ENCODE measurements at regions not wholly inside any gene's neighbourhood (a gene's known extent, or its start where the extent isn't known, plus 50 kb on each side); places are given as distances from the start of the nearest gene placed in this dataset.

DNA sequence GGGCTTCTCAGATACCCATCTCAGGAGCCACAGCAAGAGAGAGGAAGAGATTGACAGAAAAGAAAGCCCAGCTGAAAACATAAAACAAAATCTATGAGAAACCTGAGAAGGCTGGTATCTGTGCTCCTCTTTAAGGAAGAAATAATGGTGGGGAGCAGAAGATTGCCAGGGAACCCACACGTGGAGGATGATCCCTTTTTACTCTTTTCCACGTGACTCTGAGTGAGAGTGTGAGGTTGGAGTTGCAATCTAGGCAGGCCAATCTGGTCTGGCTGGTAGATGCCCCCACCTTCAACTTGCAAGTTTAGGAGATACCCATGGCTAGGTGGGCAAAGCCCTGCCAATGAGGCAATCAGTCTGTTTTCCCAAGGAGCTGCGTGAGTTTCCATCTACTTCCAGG is 202.3 kb downstream of the TENT4A start:
- TF ChIP-seq, protein P1, sequence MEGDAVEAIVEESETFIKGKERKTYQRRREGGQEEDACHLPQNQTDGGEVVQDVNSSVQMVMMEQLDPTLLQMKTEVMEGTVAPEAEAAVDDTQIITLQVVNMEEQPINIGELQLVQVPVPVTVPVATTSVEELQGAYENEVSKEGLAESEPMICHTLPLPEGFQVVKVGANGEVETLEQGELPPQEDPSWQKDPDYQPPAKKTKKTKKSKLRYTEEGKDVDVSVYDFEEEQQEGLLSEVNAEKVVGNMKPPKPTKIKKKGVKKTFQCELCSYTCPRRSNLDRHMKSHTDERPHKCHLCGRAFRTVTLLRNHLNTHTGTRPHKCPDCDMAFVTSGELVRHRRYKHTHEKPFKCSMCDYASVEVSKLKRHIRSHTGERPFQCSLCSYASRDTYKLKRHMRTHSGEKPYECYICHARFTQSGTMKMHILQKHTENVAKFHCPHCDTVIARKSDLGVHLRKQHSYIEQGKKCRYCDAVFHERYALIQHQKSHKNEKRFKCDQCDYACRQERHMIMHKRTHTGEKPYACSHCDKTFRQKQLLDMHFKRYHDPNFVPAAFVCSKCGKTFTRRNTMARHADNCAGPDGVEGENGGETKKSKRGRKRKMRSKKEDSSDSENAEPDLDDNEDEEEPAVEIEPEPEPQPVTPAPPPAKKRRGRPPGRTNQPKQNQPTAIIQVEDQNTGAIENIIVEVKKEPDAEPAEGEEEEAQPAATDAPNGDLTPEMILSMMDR (IDR thresholded peaks at IDR 0.05; ENCODE audit: low read depth, low read length): no peak
- CTCF ChIA-PET: no interaction called here
- Histone ChIP-seq H3K27ac (ENCODE audit: low read depth, low read length) (no peak overlapping the region), H3K27me3 (ENCODE audit: control insufficient read depth, insufficient read depth, low read length) (no peaks in the 10 kb centered on the region), H3K9me3 (ENCODE audit: control insufficient read depth, insufficient read depth, low read length) (peaks cover 6% of the 10 kb centered on the region; the same call in 1 of the 2 replicates), H3K4me3 (ENCODE audit: low read depth, low read length) (no peak overlapping the region)
- no peak for DNase-seq (ENCODE audit: low read depth, low spot score)
- POLR2A ChIA-PET: no interaction called here

DNA sequence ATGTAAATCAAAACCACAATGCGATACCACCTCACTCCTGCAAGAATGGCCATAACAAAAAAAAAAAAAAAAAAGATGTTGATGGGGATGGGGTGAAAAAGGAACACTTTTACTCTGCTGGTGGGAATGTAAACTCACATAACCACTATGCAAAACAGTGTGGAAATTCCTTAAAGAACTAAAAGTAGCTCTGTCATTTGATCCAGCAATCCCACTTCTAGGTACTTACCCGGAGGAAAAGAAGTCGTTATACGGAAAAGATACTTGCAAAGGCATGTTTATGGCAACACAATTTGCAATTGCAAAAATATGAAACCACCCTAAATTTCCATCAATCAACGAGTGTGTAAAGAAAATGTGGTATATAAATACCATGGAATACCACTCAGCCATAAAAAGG is 205.0 kb downstream of the TENT4A start:
- DNase-seq (ENCODE audit: low read depth, low spot score): no peak
- Histone ChIP-seq H3K9me3 (ENCODE audit: control insufficient read depth, insufficient read depth, low read length) (peaks cover 6% of the 10 kb centered on the region; the same call in 1 of the 2 replicates), H3K4me3 (ENCODE audit: low read depth, low read length) (no peak overlapping the region), H3K27me3 (ENCODE audit: control insufficient read depth, insufficient read depth, low read length) (no peaks in the 10 kb centered on the region), H3K27ac (ENCODE audit: low read depth, low read length) (no peak overlapping the region)
- TF ChIP-seq, protein P1 (IDR thresholded peaks at IDR 0.05; ENCODE audit: low read depth, low read length): no peak
- POLR2A ChIA-PET: no interaction called here
- CTCF ChIA-PET: no interaction called here

DNA sequence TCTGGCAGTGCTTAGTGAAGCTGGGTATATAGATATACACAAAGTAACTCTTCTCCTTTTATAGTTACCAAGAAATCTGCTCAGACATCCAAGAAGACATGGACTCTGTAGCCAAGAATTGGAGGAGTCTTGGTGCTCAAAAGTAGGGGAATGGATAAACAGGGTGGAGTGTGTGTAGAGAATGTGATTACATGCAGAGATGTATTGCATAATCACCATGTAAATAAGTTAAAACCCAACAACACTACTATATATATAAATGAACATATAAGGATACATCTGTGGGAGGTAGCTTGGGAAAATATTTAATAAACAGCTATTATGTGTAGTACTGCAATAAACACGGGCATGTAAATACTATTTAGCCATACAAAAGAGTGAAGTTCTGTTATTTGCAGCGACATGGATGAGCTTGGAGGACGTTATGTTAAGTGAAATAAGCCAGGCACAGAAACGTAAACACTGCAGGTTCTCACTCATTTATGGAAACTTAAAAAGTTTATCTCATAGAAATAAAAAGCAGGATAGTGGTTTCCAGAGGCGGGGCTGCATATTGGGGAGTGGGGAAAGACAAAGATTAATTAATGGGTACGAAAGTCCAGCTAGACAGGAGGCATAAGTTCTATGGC is 207.5 kb downstream of the TENT4A start:
- no peak overlapping the region for H3K27ac ChIP-seq (ENCODE audit: low read depth, low read length)
- ChIA-PET POLR2A (no interaction called here), CTCF (no interaction called here)
- no peaks in the 10 kb centered on the region for H3K27me3 ChIP-seq (ENCODE audit: control insufficient read depth, insufficient read depth, low read length)
- TF ChIP-seq, protein P1 (IDR thresholded peaks at IDR 0.05; ENCODE audit: low read depth, low read length): no peak
- peaks cover 7% of the 10 kb centered on the region; the same call in 1 of the 2 replicates for H3K9me3 ChIP-seq (ENCODE audit: control insufficient read depth, insufficient read depth, low read length)
- H3K4me3 ChIP-seq (ENCODE audit: low read depth, low read length): no peak overlapping the region
- DNase-seq (ENCODE audit: low read depth, low spot score): no peak

DNA sequence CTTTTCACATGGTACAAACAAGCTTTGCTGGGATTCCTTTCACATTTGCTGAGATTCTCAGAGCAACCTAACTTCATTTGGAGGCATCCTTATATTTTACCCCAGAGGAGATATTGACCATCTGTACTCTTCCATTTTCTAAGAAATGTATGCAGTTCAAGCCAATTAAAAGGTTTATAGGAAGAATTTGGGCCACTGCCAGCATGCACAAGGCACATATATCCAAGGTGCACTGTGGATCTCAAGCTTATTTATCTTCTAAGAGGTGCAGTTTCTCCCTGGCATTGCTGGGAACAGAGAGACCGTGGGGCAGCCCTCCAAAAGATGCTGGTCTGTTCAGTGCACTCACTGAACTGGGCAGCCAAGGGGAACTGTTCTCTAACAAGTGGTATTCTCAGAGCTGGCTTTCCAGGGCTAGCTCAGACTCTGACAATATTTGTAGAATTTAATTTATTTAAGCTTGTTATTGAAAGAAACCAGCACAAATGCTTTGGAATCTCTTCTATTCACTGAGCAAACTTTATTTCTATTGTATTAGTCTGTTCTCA is 213.3 kb downstream of the TENT4A start:
- ChIA-PET CTCF (no interaction called here), POLR2A (no interaction called here)
- Histone ChIP-seq H3K27ac (ENCODE audit: low read depth, low read length) (no peak overlapping the region), H3K27me3 (ENCODE audit: control insufficient read depth, insufficient read depth, low read length) (no peaks in the 10 kb centered on the region), H3K4me3 (ENCODE audit: low read depth, low read length) (no peak overlapping the region), H3K9me3 (ENCODE audit: control insufficient read depth, insufficient read depth, low read length) (peaks cover 3% of the 10 kb centered on the region; the same call in 1 of the 2 replicates)
- TF ChIP-seq, protein P1 (IDR thresholded peaks at IDR 0.05; ENCODE audit: low read depth, low read length): no peak
- no peak for DNase-seq (ENCODE audit: low read depth, low spot score)

DNA sequence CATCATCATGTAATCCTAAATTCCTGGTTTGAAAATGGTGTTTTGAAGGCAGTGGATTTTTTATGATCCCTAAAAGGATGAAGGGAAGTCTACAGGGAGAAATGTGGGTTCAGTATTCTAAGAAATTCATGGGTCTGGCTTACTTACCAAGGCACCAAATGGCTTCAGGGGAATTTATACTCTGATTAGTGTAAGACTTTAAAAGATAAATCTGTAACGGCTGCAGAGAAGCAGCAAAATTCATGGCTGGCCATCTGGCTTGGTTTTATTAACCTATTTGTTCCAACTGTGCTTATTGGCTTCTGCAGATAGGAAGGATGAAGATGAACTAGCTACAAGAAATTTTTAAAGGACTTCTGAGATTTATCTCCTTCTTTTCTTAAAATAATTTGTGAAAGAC is 222.8 kb downstream of the TENT4A start:
- H3K27ac ChIP-seq (ENCODE audit: low read depth, low read length): no peak overlapping the region
- no peak overlapping the region for H3K4me3 ChIP-seq (ENCODE audit: low read depth, low read length)
- DNase-seq (ENCODE audit: low read depth, low spot score): no peak
- POLR2A ChIA-PET: no interaction called here
- CTCF ChIA-PET: no interaction called here
- TF ChIP-seq, protein P1 (IDR thresholded peaks at IDR 0.05; ENCODE audit: low read depth, low read length): no peak
- no peaks in the 10 kb centered on the region for H3K27me3 ChIP-seq (ENCODE audit: control insufficient read depth, insufficient read depth, low read length)
- peaks cover 18% of the 10 kb centered on the region for H3K9me3 ChIP-seq (ENCODE audit: control insufficient read depth, insufficient read depth, low read length)

All from AG04450 (cell line).